ENCODE measurements at regions not wholly inside any gene's neighbourhood (a gene's known extent, or its start where the extent isn't known, plus 50 kb on each side); places are given as distances from the start of the nearest gene placed in this dataset.
"Not testable (repeated sequence)": the region's sequence is repeated elsewhere in the genome, so short reads cannot be mapped to it uniquely, and the experiment has no call there.

GRCh38 chr13:38147050-38147449, 202.6 kb upstream of the UFM1 start:
- no peak for DNase-seq

- DNase-seq = no peak
Observed at GRCh38 chr13:38141792-38142191, 207.9 kb upstream of the UFM1 start.

- no peak for DNase-seq
Observed at GRCh38 chr13:38135592-38135991, 214.1 kb upstream of the UFM1 start.

DNA sequence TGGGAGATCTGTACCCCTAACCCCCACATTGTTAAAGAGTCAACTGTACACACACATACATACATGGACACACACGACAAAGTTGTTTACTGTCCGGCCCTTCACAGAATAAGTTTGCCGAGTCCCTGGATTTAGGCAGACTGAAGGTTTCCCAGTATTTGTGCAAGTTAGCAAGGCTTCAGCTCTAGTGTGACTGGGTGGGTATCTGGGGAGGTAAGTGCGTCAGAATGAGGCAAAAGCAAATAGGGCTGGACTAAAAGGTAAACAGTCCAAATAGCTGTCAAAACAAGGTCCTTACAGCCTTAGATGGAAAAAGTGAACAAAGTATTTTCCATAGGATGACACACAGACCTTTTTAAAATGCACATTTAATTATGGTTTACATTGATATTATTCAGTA, 228.4 kb upstream of the UFM1 start:
- no peak for DNase-seq

DNA sequence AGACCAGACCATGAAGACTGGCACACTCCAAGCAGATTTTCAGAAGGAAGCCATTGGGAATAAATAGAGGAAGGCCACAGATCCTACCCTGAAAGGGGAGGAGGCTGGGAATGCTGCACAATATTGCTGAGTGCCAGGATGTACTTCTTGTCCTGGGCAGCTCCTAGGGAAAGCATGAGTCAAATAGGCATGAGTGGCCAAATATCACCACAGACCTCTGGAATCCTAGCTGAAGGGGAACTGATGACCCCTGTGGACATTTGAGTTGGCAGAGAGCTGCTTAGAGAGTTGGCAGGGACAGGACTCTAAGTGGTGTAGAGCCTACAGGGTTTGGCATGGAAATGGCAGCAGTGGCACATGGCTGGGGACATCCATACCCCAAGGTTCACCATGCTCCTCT, 234.3 kb upstream of the TRPC4 start:
- no peak for DNase-seq

GRCh38 chr13:38099751-38100150, 230.2 kb upstream of the TRPC4 start:
- DNase-seq = no peak

- no peak for DNase-seq
Observed at GRCh38 chr13:38093425-38093824, 223.9 kb upstream of the TRPC4 start.

- DNase-seq = no peak
Observed at GRCh38 chr13:38090913-38091312, 221.3 kb upstream of the TRPC4 start.

DNA sequence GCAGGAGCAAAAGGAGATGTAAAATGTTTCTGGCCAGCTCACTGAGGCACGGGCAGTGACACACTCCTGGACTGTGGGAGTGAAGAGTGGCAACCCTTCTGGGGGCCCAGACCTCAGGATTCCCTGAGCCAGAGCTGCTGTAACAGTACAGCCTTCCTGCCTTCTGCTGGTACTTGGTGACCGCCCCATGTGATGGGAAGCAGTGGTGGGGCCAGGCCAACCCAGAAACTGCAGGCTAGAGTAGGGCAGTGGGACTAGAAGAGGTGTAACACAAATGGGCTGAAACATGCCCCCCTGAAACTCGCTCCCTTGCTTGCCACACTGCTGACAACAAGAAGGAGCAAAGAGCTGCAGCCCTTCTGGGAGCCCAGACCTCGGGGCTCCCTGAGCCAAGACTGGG, 217.1 kb upstream of the TRPC4 start:
- DNase-seq = no peak

GRCh38 chr13:38086013-38086412, 216.4 kb upstream of the TRPC4 start:
- no peak for DNase-seq

GRCh38 chr13:38073931-38074330, 204.4 kb upstream of the TRPC4 start:
- no peak for DNase-seq

GRCh38 chr13:38072696-38073095, 203.1 kb upstream of the TRPC4 start:
- no peak for DNase-seq

- DNase-seq = not testable (repeated sequence)
Observed at GRCh38 chr13:38071340-38071739, 201.8 kb upstream of the TRPC4 start.

- DNase-seq = no peak
Observed at GRCh38 chr13:38053896-38054295, 184.3 kb upstream of the TRPC4 start.

- DNase-seq = no peak
Observed at GRCh38 chr13:38046049-38046376, 176.4 kb upstream of the TRPC4 start.

DNA sequence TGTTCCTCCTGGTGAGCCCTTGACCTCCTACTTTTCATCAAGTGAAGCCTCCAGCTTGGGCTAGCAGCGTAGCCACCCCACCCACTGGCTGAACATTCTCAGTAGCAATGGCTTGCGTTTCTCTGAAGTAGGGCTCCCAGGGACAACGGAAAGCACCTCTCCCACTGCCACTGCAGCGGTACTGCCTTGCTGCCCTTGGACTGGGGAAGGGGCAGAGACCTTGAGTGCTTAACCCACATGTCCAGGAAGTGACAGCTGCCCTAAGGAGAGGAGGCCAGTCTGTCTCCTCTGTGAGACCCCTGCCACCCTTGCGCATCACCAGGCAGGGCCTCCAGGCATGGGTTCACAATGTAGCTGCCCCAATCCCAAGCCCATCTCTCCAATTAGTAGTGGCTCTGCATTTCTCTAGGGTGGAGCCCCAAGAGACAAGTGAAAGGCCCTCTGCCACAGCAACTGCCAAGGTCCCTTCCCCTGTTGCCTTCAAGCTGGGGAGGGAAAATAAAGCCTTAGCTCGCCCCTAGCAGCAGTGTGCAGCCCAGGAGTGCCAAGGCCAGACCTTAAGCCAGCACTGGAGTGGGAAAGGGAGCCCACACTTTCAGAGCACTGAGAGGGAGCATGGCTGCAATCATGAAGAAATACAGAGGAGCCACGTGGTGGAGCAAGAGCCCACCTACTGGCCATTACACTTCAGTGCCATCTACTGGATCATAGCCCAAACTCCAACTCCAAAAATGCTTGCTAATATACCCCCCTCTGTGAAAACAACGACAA, 175.9 kb upstream of the TRPC4 start:
- DNase-seq = no peak

DNA sequence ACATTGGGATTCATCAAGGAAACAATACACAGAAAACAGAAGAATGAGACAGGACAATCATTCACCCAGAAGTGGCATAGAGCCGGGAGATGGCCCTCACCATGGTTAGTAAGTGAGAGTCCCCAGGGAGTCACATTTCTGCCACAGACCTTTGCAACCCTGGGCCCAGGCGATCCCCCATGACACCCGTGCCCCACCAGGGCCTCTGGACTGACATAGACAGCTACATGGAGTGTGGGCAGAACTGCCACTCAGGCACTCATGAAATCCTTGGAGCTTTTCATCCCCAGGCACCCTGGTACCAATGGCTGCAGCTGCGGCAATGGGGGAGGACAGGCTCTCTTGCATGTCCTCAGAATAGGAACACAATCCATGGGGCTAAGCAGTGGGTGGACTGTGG, 174.5 kb upstream of the TRPC4 start:
- no peak for DNase-seq

GRCh38 chr13:38042771-38043170, 173.2 kb upstream of the TRPC4 start:
- no peak for DNase-seq

DNA sequence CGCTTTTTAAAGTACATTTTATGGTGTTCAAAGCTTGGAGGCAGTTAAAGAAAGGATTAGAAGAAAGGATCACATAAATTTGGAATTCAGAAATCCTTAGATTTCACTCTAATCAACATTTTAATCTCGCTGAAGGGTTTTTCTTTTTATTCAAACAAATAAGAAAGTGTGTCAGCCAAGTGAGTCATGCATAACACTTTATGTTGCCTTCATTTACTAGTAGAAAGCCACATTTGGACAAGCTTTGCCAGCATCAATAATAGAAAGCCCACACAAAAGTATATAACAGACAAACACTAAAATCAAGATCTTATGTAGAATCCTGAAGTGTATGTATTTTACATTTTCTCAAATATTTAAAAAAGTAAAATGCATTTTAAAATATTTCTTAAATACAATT, 154.9 kb upstream of the TRPC4 start:
- DNase-seq = no peak

- DNase-seq = no peak
Observed at GRCh38 chr13:38017320-38017719, 147.7 kb upstream of the TRPC4 start.

- DNase-seq = no peak
Observed at GRCh38 chr13:38013676-38014075, 144.1 kb upstream of the TRPC4 start.

DNA sequence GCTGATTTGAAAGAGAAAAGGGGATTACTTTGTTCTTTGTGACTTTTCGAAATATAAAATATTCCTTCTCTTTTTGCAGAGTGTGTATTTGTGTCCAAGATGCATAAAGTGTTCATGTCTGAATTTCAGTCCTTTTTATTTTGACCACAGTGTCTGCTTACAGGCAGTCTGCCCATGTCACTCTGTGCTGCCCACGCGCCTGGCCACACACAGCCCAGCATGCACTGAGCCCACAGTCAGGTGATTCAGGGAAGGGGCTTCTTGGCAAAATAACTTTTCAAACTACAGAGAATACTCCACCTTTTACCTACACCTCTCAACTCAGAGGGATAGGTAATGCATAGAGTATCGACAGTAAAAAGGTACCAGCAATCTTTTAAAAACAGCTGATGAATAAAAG, 142.5 kb upstream of the TRPC4 start:
- DNase-seq = no peak

GRCh38 chr13:38008636-38009035, 139.1 kb upstream of the TRPC4 start:
- no peak for DNase-seq

GRCh38 chr13:38002606-38003005, 133.0 kb upstream of the TRPC4 start:
- DNase-seq = no peak

DNA sequence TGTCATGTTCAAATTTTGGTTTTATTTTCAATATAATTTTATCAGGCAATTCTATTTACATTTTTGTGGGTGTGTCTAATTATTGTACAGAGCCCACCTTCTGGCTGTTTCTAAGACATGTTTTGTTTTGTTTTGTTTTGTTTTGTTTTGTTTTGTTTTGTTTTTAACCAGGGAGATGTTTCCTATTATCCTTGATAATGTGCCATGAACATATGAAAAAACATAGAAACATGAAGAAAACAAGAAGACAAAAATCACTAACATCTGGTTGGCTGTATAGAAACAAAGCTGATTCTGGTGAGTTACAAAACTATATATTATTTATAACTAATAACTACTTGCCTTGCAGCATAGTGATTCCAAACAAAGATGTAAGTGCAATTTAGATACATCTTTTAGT, 128.1 kb upstream of the TRPC4 start:
- no peak for DNase-seq

GRCh38 chr13:37995092-37995491, 125.5 kb upstream of the TRPC4 start:
- no peak for DNase-seq
